NT2/D1 (cell line): ENCODE measurements at regions not wholly inside any gene's neighbourhood (a gene's known extent, or its start where the extent isn't known, plus 50 kb on each side); places are given as distances from the start of the nearest gene placed in this dataset.

Experiments used
- SUZ12 ChIP-seq: IDR thresholded peaks from 2 replicates; pipeline ENCODE4 v1.6.1; 2011; ENCODE audit not compliant: insufficient read length, insufficient read depth; ENCODE audit errors: extremely low read depth
- YY1 ChIP-seq: IDR thresholded peaks from 2 replicates; pipeline ENCODE4 v1.6.1; 2011; ENCODE audit not compliant: insufficient read length, insufficient read depth
- ZNF274 ChIP-seq: IDR thresholded peaks from 2 replicates; pipeline ENCODE4 v1.6.1; 2011; ENCODE audit warnings: mild to moderate bottlenecking, low read depth, low read length

DNA sequence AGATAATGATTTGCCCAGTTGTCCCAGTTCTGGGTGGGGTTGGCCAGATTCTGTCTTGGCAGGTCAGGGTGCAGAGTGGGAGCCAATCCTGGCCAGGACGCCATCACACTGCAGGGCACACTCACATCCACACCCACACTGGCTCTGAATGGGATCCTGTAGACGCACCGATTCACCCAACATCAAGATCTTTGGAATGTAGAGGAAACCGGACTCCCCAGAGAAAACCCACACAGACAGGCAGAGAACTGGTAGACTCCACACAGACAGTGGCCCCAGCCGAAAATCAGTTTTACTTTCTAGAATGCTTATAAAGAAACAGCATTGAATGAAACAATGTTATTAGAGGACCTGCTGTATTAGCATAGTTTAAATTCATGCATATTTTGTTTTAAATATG is 343.1 kb upstream of the DAB2 start:
- TF ChIP-seq YY1 (no peak), ZNF274 (no peak), SUZ12 (no peak)
